HepG2 (cell line): ENCODE measurements at regions not wholly inside any gene's neighbourhood (a gene's known extent, or its start where the extent isn't known, plus 50 kb on each side); places are given as distances from the start of the nearest gene placed in this dataset.

ENCODE experiments used
- AHR ChIP-seq: IDR thresholded peaks from 2 replicates; pipeline ENCODE4 v1.6.1; 2018; ENCODE audit warnings: missing genetic modification reagents, missing compliant biosample characterization
- BCL3 ChIP-seq: sonication (generic); formaldehyde crosslinking; IDR thresholded peaks from 2 replicates; pipeline ENCODE4 v1.5.1; 2020; ENCODE audit warnings: mild to moderate bottlenecking, missing genetic modification reagents, moderate library complexity
- HOXA9 ChIP-seq: sonication (generic); formaldehyde crosslinking; IDR thresholded peaks from 2 replicates; pipeline ENCODE4 v1.8.1; 2022; ENCODE audit warnings: missing genetic modification reagents, mild to moderate bottlenecking, moderate library complexity, borderline replicate concordance
- JUNB ChIP-seq: sonication (generic); formaldehyde crosslinking; IDR thresholded peaks from 2 replicates; pipeline ENCODE4 v1.8.0; 2022; ENCODE audit warnings: missing genetic modification reagents, mild to moderate bottlenecking, borderline replicate concordance
- KAT7 ChIP-seq: IDR thresholded peaks from 2 replicates; pipeline ENCODE4 v1.6.1; 2018; ENCODE audit warnings: borderline replicate concordance, missing compliant biosample characterization
- KDM2A ChIP-seq: sonication (generic); formaldehyde crosslinking; IDR thresholded peaks from 2 replicates; pipeline ENCODE4 v1.4.0; 2020; ENCODE audit warnings: low read depth, missing genetic modification reagents, borderline replicate concordance
- KMT2A ChIP-seq: sonication (generic); formaldehyde crosslinking; IDR thresholded peaks from 2 replicates; pipeline ENCODE4 v1.4.0; 2020; ENCODE audit warnings: missing genetic modification reagents
- MAX ChIP-seq: IDR thresholded peaks from 2 replicates; pipeline ENCODE4 v1.6.1; 2012; ENCODE audit warnings: inconsistent platforms
- MEF2D ChIP-seq: sonication (generic); formaldehyde crosslinking; IDR thresholded peaks from 2 replicates; pipeline ENCODE4 v1.5.1; 2020; ENCODE audit warnings: mild to moderate bottlenecking, missing genetic modification reagents
- MTA1 ChIP-seq: sonication (generic); formaldehyde crosslinking; IDR thresholded peaks from 2 replicates; pipeline ENCODE4 v1.4.0; 2020; ENCODE audit warnings: missing genetic modification reagents, mild to moderate bottlenecking, borderline replicate concordance
- NONO ChIP-seq, 2 experiments: fragments of 450-650 bp in 1 of 2; sonication (generic) in 1 of 2; formaldehyde crosslinking in 1 of 2; IDR thresholded peaks in 1 of 2; conservative IDR thresholded peaks in 1 of 2; 2 replicates each; pipeline versions ENCODE4 v1.6.1 to v1.8.0; 2017 to 2022; ENCODE audit warnings: mild to moderate bottlenecking in 1 of 2, missing genetic modification reagents in 1 of 2, moderate library complexity in 1 of 2
- PCBP1 ChIP-seq: fragments of 200-400 bp; formaldehyde crosslinking; IDR thresholded peaks from 2 replicates; pipeline ENCODE4 v1.6.1; 2017; ENCODE audit warnings: mild to moderate bottlenecking, low read depth, low read length, borderline replicate concordance
- SIN3A ChIP-seq: IDR thresholded peaks from 2 replicates; pipeline ENCODE4 v1.6.1; 2011; ENCODE audit warnings: low read depth, mild to moderate bottlenecking, control low read depth, low read length, borderline replicate concordance
- SNRNP70 ChIP-seq: fragments of 200-400 bp; formaldehyde crosslinking; IDR thresholded peaks from 2 replicates; pipeline ENCODE4 v1.6.1; 2017; ENCODE audit warnings: mild to moderate bottlenecking, low read depth, low read length, moderate library complexity
- UBTF ChIP-seq: sonication (generic); formaldehyde crosslinking; IDR thresholded peaks from 2 replicates; pipeline ENCODE4 v1.4.0; 2020; ENCODE audit warnings: mild to moderate bottlenecking, missing genetic modification reagents
- YEATS2 ChIP-seq: sonication (generic); formaldehyde crosslinking; IDR thresholded peaks from 2 replicates; pipeline ENCODE4 v1.4.0; 2020; ENCODE audit warnings: missing genetic modification reagents, borderline replicate concordance
- ZBTB26 ChIP-seq: IDR thresholded peaks from 2 replicates; pipeline ENCODE4 v1.6.1; 2016; ENCODE audit warnings: missing compliant biosample characterization, missing genetic modification reagents, borderline replicate concordance
- ZFP36L1 ChIP-seq: sonication (generic); formaldehyde crosslinking; IDR thresholded peaks from 2 replicates; pipeline ENCODE4 v1.8.0; 2022; ENCODE audit warnings: mild to moderate bottlenecking, missing genetic modification reagents, moderate library complexity
- ZNF264 ChIP-seq: sonication (generic); formaldehyde crosslinking; IDR thresholded peaks from 2 replicates; pipeline ENCODE4 v1.4.0; 2020; ENCODE audit warnings: missing genetic modification reagents
- ZNF335 ChIP-seq: sonication (generic); formaldehyde crosslinking; IDR thresholded peaks from 2 replicates; pipeline ENCODE4 v1.4.0; 2020; ENCODE audit warnings: missing genetic modification reagents
- ZNF513 ChIP-seq: sonication (generic); formaldehyde crosslinking; conservative IDR thresholded peaks from 2 replicates; pipeline ENCODE4 v1.5.0; 2020; ENCODE audit warnings: missing genetic modification reagents
- ZNF564 ChIP-seq: sonication (generic); formaldehyde crosslinking; IDR thresholded peaks from 2 replicates; pipeline ENCODE4 v1.8.1; 2023; ENCODE audit warnings: mild to moderate bottlenecking, missing genetic modification reagents
- ZNF782 ChIP-seq: sonication (generic); formaldehyde crosslinking; IDR thresholded peaks from 2 replicates; pipeline ENCODE4 v1.4.0; 2020; ENCODE audit warnings: missing genetic modification reagents, mild to moderate bottlenecking, borderline replicate concordance

DNA sequence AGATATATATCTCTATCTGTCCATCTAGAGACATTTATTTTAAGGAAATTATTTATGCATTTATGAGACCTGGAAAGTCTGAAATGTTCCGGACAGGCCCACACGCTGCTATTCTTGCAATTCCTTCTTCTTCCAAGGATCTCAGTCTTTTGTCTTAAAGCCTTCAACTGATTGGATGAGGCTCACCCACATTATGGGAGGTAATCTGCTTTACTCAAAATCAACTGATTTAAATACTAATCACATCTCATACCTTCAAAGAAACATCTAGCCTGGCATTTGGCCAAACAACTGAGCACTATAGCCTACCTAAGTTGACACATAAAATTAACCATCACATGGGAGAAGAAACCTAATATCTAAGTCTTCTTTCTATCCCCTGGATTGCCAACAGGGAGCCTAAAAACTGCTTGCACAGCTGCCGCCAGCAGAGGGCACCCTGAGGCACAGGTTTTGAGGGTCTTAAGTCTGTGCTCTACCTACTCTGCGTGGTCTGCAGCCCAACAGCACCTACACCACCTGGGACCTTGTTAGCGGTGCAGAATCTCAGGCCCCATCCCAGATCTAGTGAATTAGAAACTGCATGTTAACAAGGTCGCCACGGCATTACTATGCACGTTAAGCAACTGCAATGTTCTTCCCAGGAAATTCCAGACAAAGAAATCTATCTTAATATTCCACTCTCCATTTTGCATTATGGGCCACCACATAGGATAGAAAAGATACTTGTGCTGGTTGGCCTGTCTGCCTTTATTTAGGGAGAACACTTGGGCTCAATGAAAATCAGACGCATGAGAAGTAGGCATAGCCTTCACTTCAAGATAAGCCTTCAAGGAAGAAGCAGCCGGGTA, 249.7 kb downstream of the FOXG1 start (continued):
- no peak for TF ChIP-seq UBTF (CRISPR knock-in tag)
- no peak for TF ChIP-seq MEF2D (CRISPR knock-in tag)
- no peak for TF ChIP-seq JUNB
- no peak for TF ChIP-seq ZBTB26
- no peak for TF ChIP-seq NONO (IDR thresholded peaks at IDR 0.05)
- no peak for TF ChIP-seq NONO (CRISPR knock-in tag; conservative IDR thresholded peaks at IDR 0.05)
- TF ChIP-seq ZNF264 = no peak
- TF ChIP-seq KMT2A (CRISPR knock-in tag) = no peak
- TF ChIP-seq HOXA9 (CRISPR knock-in tag) = no peak
- TF ChIP-seq SNRNP70 = no peak
- no peak for TF ChIP-seq SIN3A
- no peak for TF ChIP-seq KAT7 (CRISPR knock-in tag)
- TF ChIP-seq ZNF335 = 0 out of 2 replicates have a peak, but pooled peaks have one; percentile 40
- TF ChIP-seq AHR (CRISPR knock-in tag) = no peak
- TF ChIP-seq YEATS2 = 0 out of 2 replicates have a peak, but pooled peaks have one; percentile 29
- no peak for TF ChIP-seq MTA1 (CRISPR knock-in tag)
- TF ChIP-seq MAX = no peak
- peak; percentile 80; the same call in 1 of the 2 replicates for TF ChIP-seq ZNF782 (CRISPR knock-in tag)
- no peak for TF ChIP-seq KDM2A (CRISPR knock-in tag)
- TF ChIP-seq PCBP1 = no peak
- TF ChIP-seq ZNF564 = no peak
- no peak for TF ChIP-seq BCL3 (CRISPR knock-in tag)
- TF ChIP-seq ZNF513 (CRISPR knock-in tag) = no peak
- no peak for TF ChIP-seq ZFP36L1 (CRISPR knock-in tag)
